A549 (cell line): ENCODE measurements at regions not wholly inside any gene's neighbourhood (a gene's known extent, or its start where the extent isn't known, plus 50 kb on each side); places are given as distances from the start of the nearest gene placed in this dataset.

Experiments
- CTCF ChIP-seq: fragments of >200 bp; sonication (Bioruptor Twin); formaldehyde crosslinking; IDR thresholded peaks from 3 replicates; pipeline ENCODE4 v1.5.1; 2016
- ELK1 ChIP-seq: fragments of 150-350 bp; IDR thresholded peaks from 2 replicates; pipeline ENCODE4 v1.6.1; 2014; ENCODE audit warnings: low read depth, mild to moderate bottlenecking, low read length
- EP300 ChIP-seq, 2 experiments: fragments of >200 bp; sonication (Bioruptor Twin); formaldehyde crosslinking; IDR thresholded peaks; 2 replicates in 1 of 2; 3 replicates in 1 of 2; pipeline ENCODE4 v1.6.1; 2016 to 2017
- FOXS1 ChIP-seq: fragments of 250-450 bp; sonication (Bioruptor Pico); IDR thresholded peaks from 2 replicates; pipeline ENCODE4 v1.5.0; 2020; ENCODE audit warnings: mild to moderate bottlenecking, moderate library complexity
- MYC ChIP-seq: IDR thresholded peaks from 2 replicates; pipeline ENCODE4 v1.6.1; 2012; ENCODE audit warnings: mild to moderate bottlenecking, inconsistent platforms, low read length, improper control_type of control experiment, borderline replicate concordance
- NR3C1 ChIP-seq: fragments of >200 bp; sonication (Bioruptor Twin); formaldehyde crosslinking; IDR thresholded peaks from 3 replicates; pipeline ENCODE4 v1.6.1; 2017
- PHF8 ChIP-seq: fragments of 200-600 bp; sonication (generic); IDR thresholded peaks from 2 replicates; pipeline ENCODE4 v1.6.1; 2016; ENCODE audit warnings: low read depth, mild to moderate bottlenecking, antibody characterized with exemption, moderate library complexity, borderline replicate concordance
- POLR2A ChIP-seq: IDR thresholded peaks from 2 replicates; pipeline ENCODE4 v1.6.1; 2012; ENCODE audit warnings: mild to moderate bottlenecking, low read length
- RARB ChIP-seq: fragments of 250-450 bp; sonication (Bioruptor Pico); IDR thresholded peaks from 2 replicates; pipeline ENCODE4 v1.8.0; 2021; ENCODE audit warnings: mild to moderate bottlenecking, moderate library complexity

GRCh38 chr20:53776858-53777257, 183.2 kb upstream of the ZNF217 start:
- no peak for TF ChIP-seq MYC
- no peak for TF ChIP-seq EP300 (IDR thresholded peaks at IDR 0.05)
- TF ChIP-seq CTCF: no peak
- no peak for TF ChIP-seq FOXS1 (CRISPR knock-in tag)
- TF ChIP-seq PHF8: no peak
- no peak for TF ChIP-seq ELK1
- TF ChIP-seq POLR2A: no peak
- TF ChIP-seq NR3C1: no peak
- TF ChIP-seq RARB (CRISPR knock-in tag): no peak
